T-helper 2 cell (primary cell): ENCODE measurements at regions not wholly inside any gene's neighbourhood (a gene's known extent, or its start where the extent isn't known, plus 50 kb on each side); places are given as distances from the start of the nearest gene placed in this dataset.

ENCODE experiments used
- DNase-seq, 5 experiments: peaks; one replicate each; pipeline versions ENCODE4 v3.0.0 to v3.0.0-alpha.2; 2012 to 2022

DNA sequence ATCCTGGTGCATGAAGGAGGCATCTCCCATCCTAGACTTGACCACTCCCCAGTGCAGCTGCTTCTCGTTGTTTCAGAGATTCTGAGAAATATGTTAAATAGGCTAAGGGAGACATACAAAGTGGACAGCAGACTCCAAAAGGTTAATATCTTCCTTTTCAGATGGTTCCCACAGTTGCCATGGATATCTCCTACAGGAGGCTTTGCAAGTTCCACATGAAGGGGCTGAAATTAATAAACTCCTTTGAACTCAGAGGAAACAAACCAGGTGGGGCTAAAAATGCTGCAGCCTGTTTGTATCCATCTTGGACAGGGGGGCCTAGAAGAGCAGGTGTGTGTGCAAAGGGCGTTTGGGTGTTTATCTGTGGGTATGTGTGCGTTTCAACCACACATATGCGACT is 257.4 kb upstream of the XYLT1 start:
- no peak for DNase-seq

- DNase-seq: no peak
Measured at GRCh38 chr16:17724242-17724898, 253.6 kb upstream of the XYLT1 start.

- DNase-seq: no peak
Measured at GRCh38 chr16:17723531-17724134, 252.9 kb upstream of the XYLT1 start.

GRCh38 chr16:17718495-17718894 is 247.7 kb upstream of the XYLT1 start:
- no peak for DNase-seq

- DNase-seq: no peak
Measured at GRCh38 chr16:17705847-17706246, 235.1 kb upstream of the XYLT1 start.

DNA sequence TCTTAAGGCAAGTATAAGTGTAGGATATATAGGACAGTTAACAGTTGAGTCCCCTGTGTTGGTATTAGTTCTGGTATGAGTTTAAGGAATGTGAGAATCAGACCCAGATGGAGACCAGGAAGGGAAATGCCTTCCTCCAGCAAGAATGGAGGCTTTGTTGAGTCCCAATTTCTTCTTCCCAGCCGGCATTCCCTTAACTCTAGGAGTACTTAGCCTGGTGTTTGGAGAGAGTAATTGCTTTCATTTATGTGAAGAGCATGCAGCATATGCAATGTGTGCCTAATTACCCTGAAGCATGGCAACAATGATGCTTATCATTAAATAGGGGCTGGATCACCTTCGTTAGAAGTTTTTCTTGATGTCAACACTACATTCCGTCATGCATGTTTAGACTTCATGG is 225.9 kb upstream of the XYLT1 start:
- no peak for DNase-seq

GRCh38 chr16:17692484-17692883 is 221.7 kb upstream of the XYLT1 start:
- no peak for DNase-seq

DNA sequence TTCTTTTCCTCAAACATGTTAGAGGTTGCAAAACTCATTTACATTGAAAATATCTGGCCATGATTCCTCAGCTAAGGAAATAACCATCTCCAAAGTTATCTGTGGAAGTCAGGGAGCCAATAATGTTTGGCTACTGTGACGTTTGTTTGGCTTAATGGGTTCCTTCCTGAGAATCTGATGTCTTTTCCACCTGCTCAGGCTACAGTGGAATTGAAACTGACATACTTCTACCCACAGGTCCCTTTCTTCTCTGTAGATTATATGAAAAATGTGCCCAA is 221.1 kb upstream of the XYLT1 start:
- no peak for DNase-seq

DNA sequence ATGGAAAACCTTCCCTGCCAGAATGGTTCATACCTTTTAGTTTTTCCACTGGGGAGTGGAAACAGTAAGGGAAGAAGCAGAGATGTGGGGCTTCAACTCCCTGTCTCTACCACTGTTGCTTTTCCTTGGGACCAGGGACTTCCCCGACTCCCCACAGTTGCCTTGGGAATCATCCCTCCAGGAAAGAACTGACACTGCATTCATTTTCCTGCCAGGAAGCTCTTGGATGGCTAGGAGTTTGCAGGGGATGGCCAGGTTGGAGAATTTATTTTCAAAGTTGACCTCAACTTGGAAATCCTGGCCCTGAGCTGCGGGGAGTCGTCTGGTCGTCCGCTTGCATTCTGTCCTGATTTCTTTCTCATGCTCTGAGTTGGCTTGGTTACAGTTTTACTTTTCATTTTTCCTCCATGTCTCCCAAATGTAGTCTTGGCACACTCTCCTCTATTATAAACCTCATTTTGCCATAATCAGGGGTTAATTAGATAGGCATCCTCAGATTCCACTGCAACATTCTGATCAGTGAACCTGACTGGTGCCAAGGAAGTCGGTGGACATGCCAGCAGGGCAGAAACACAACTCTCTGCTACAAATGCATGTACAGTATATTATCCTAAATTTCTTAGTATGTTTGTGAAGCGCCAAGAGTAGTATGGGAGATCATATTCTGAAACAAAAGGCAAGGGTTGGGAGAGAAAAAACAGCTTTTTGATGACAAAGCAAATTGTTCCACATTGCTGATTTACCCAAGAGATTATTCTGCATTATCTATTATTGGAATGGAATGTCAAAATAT is 220.5 kb upstream of the XYLT1 start:
- DNase-seq: no peak

DNA sequence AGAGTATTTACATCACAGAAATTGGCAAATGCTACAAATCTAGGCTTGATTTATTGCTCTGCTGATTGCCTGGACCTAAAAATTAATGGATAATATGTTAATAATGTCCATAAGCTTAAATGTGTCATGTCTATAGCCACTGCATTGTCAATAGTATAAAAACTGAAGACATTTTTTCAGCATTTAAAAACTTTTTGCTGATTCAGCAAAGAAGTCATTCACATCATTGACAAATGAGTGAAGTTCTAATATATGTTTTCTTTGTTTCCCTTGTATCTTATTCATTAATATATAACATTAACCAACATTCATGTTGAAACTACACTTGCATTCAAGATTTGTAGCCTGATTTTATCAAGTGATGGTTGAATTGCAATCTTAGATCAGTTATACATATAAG is 214.7 kb upstream of the XYLT1 start:
- DNase-seq: no peak

DNA sequence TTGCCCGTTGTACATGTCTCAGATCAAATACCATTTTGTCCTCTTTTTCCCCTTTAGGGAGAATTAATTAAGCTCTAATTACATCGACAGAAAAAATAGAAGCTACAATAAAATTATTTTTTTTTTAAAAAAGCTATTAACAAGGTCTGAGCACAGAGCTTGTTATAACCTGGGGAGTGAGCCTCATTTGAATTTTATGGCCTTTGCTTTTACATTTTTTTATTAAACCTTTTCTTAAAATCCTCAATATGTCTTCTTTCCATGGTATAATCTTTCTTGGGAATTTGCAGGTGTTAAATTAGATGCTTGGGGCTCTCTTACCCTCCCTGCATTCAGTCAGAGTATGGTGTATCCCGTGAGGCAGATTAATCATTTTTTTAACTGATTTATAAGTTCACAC is 212.5 kb upstream of the XYLT1 start:
- DNase-seq: no peak

DNA sequence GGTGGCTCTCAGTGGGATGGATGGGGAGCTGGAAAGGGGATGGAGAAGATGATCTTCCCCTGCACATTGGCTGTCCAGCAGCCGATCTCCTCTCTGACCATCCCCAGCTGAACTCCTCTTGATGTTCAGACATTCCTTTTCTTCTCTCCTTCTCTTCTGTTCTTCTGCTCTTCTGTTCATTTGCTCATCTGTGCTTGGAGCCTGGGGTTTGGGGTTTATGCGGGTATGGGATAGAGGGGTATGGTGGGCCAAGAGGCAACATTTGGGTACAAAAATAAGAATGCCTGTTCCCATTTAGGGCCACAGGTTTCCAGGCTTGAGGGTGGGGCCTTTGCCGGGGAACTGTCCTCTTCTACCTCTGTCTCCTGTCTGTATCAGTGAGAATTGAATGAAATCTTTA is 205.4 kb upstream of the XYLT1 start:
- DNase-seq: no peak

DNA sequence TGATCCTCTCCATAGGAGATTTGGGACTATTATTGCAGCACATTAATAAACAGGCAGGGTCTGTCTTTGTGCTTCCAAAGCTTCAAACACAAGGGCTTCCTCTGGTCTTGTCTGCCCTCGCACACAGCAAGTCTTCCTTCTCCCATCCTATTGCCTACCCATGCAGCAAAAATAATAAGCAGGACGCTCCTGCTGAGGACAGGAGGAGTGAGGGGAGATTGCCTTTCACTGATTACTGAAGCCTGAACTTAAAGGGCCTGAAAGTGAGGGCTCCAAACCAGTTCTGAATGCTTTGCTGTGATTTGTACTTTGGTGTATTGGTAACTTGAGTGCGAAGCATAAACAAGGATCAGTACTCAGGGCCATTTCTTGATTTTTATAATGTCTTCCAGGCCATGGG is 197.6 kb upstream of the XYLT1 start:
- DNase-seq: no peak

GRCh38 chr16:17666293-17666692 is 195.5 kb upstream of the XYLT1 start:
- no peak for DNase-seq

DNA sequence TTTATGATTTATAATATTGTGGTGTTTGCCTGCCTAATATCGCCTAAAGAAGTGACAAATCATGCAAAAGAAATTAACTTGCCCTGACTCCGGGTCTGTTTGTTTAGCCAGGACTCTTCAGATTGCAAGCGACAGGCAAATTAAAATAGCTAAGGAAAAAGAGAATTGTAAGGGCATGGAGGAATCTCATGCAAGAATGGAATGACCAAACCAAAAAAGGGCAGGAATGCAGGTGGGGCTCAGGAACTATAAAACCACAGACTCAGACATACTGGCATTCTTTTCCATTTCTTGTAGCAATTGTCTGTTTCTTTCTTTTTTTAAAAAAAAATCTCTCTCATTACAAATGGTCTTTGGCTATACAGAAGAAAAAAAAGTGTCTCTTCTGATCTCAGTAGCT is 188.1 kb upstream of the XYLT1 start:
- no peak for DNase-seq

DNA sequence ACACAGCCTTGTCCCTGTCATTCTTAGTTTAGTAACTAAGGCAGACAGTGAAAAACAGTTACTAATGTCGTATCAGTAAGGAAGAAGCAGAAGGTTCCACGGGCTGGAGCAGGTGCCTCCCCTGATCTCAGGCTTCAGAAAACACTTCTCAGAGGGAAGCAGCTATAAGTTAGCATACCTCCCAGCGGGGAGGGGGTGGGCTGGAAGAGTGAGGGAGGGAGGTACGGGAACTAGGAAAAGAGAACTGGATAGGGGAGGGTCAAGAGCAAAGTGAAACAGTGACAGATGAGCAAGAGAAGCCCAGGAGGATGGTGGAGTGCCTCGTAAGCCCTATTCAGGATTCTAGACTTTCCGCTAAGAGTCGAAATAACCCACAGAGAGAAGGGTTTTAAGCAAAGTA is 186.3 kb upstream of the XYLT1 start:
- DNase-seq: no peak

DNA sequence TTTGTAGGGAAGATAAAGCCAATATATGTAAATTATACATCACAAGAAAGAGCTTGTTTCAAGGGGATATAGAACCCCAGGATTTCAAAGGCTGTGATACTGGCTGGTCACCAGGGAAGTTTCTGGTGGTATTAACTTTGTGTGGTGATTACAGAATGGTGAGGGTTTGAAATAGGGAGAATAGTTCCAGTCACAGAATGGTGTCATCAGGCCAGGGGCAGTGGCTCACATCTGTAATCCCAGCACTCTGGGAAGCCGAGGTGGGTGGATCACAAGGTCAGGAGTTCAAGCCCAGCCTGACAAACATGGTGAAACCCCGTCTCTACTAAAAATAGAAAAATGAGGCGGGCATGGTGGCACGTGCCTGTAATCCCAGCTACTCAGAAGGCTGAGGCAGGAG is 183.8 kb upstream of the XYLT1 start:
- no peak for DNase-seq

- no peak for DNase-seq
Measured at GRCh38 chr16:17654142-17654541, 183.4 kb upstream of the XYLT1 start.

- no peak for DNase-seq
Measured at GRCh38 chr16:17647879-17648872, 177.4 kb upstream of the XYLT1 start.

- no peak for DNase-seq
Measured at GRCh38 chr16:17643935-17644334, 173.2 kb upstream of the XYLT1 start.

- DNase-seq: no peak
Measured at GRCh38 chr16:17641990-17642389, 171.2 kb upstream of the XYLT1 start.

GRCh38 chr16:17638134-17638533 is 167.4 kb upstream of the XYLT1 start:
- DNase-seq: no peak

GRCh38 chr16:17635183-17635582 is 164.4 kb upstream of the XYLT1 start:
- no peak for DNase-seq
